ENCODE measurements at regions not wholly inside any gene's neighbourhood (a gene's known extent, or its start where the extent isn't known, plus 50 kb on each side); places are given as distances from the start of the nearest gene placed in this dataset.

GRCh38 chr13:67754012-67754411, 523.9 kb upstream of the PCDH9 start:
- no peak for DNase-seq

DNA sequence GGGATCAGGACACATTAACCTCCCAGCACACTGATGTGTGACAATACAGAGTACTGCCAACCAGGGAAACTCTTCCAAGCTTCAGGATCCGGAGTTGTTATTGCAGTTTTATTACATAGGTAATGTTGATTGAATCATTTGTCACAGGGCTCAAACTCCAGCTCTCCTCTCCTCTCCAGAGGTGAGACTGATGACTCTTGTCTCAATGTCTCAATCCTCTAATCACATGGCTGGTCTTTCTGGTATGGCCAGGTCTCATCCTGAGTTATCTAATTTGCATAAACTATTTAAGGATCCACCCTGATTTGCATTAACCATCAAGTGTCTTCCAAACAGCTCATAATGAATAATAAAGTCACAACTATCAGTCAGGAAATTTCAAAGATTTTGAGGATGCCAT, 522.6 kb upstream of the PCDH9 start:
- DNase-seq, result no peak

GRCh38 chr13:67742478-67742877, 512.3 kb upstream of the PCDH9 start:
- no peak for DNase-seq

- peak; percentile 34 for DNase-seq
These were observed 510.9 kb upstream of the PCDH9 start for GRCh38 chr13:67740871-67741535.

- peak; percentile 64 for DNase-seq
These were observed 506.7 kb upstream of the PCDH9 start for GRCh38 chr13:67736646-67737420.

DNA sequence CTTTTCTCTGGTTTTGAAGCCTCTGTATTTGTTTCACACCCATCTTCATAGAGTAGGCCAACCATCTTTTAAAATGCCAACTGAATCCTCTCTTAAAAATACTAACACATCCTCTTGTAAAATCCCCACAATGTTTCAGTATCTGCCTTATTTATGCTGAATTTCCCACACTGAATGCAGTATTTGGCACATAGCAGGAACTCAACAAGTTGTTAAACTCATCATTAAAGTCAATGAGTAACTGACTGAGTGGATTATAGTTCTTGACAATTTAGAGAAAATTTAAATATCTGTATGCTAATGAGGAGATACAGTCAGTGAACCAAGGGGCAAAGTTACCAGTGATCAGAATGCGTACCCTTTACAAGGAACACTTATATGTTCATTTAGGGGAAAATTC, 505.5 kb upstream of the PCDH9 start:
- DNase-seq, result no peak

DNA sequence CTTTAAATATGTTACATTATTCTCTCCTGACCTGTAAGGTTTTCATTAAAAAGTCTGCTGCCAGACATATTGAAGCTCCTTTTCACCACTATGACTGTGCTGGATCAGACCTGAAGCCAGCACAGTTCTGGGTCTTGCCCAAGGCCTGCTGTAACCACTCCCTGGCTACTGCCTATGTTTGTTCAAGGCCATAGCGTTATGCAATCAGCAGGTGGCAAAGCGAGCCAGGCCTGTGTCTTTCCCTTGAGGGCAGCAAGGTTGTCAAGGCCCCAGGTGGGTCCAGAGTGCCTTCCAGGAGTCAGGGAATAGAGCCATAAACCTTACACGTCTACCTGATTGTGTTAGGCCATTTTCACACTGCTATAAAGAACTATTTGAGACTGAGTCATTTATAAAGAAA, 496.8 kb upstream of the PCDH9 start:
- no peak for DNase-seq

DNA sequence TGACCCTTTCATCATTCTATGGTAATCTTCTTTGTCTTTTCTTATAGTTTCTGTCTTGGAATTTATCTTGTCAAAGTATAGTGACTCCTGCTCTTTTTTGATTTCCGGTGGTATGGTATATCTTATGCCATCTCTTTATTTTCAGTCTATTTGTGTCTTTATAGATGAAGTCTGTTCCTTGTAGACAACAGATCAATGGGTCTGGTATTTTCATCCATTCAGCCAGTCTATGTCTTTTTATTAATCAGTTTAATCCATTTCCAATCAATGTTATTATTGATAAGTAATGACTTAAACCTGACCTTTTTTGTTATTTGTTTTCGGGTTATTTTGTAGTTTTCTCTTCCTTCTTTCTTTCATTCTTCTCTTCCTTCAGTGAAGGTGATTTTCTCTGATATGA, 495.9 kb upstream of the PCDH9 start:
- no peak for DNase-seq

- DNase-seq, result peak; percentile 21
These were observed 483.4 kb upstream of the PCDH9 start for GRCh38 chr13:67713571-67713970.

DNA sequence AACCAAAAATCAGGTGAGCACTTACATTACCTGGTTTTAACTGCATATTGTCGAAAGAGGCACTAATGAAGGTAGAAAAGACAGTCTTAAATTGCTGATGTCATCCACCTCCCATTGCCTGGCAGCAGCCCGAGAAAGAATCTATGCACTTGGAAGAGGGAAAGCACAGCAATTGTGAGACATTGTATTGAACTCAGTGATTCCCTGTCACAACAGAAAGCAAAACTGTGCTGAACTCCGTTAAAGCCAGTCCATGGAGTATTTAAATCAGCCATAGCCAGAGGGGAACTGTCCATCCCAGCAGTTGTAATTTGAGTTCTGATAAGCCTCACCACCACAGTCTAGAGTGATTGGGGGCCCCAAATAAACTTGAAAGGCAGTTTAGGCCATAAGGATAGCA, 466.6 kb upstream of the PCDH9 start:
- peak; percentile 77 for DNase-seq

- no peak for DNase-seq
These were observed 434.4 kb upstream of the PCDH9 start for GRCh38 chr13:67664502-67664901.

DNA sequence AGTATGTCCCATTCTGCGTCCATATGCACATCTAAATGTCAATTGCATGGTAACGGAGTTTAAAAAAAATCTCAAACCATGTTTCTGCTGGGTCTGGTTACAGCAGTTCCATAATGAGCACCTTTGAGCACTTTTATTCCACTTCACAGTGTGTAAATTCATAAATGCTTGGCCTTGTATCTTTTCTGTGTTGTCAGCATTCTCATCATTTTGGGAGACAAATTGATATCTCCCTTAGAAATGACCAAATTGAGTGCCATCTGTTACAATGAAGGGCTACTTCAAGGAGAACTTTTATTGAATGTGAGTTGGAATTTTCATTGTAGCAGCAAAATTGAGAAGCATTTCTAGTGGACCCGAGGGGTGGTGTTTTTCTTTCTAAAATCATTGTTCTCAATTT, 432.9 kb upstream of the PCDH9 start:
- DNase-seq, result no peak

DNA sequence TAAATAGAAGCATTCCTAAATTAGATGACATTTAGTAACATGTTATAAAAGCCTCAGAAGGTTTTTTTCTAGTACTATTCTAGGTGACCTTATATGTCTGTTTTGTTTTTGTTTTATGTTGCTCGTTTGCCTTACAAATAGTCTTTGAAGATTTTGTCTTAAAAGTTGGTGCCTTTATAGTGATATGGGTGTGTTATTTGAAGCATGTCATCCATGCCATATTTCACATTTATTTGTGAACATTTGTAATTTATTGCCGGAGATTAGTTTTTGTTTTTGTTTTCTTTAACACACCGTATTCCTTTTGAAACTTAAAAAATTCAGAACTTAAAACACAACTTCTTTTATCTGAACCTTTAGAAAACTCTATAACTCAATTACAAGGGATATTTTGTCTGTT, 422.8 kb upstream of the PCDH9 start:
- no peak for DNase-seq

- no peak for DNase-seq
These were observed 421.9 kb upstream of the PCDH9 start for GRCh38 chr13:67651908-67652465.

GRCh38 chr13:67650471-67650870, 420.3 kb upstream of the PCDH9 start:
- no peak for DNase-seq

- no peak for DNase-seq
These were observed 415.8 kb upstream of the PCDH9 start for GRCh38 chr13:67645874-67646467.

GRCh38 chr13:67643516-67644055, 413.4 kb upstream of the PCDH9 start:
- peak; percentile 69 for DNase-seq

DNA sequence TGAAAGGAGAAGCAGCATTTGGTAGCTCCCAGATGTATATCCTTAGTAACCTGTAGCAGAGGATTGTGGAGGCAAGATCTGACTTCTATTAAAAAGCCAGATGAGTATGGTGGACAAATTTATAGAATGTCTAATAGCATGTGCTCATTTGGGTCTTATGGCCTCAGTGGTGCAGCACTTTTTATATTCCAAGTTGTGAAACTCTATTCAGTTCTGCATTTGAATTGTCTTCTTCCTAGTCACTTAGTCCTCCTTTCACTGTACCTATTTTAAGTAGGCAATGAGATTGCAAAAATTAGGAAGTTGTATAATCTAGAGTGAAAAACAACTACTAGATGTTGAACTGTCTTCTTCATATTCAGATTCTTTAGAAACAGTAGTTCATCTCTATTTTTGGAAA, 412.5 kb upstream of the PCDH9 start:
- DNase-seq, result peak; percentile 57

DNA sequence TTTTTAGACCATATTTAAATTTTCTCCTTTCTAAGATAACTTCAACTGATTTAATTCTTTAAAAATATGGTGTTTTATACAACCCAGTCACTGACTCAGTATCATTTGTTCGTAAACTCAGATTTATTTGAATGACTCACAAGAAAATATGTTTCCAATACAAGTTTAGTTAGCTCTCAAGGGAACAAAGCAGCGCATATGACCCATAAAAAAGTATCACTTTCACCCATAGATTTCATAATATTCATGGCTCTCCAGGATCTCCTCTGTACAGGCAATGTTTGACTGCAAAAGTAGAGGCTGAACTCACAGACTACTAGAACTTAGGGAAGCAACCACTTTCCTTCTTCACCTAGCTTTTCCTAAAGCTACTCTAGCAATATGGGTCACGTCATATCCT, 405.6 kb upstream of the PCDH9 start:
- no peak for DNase-seq

DNA sequence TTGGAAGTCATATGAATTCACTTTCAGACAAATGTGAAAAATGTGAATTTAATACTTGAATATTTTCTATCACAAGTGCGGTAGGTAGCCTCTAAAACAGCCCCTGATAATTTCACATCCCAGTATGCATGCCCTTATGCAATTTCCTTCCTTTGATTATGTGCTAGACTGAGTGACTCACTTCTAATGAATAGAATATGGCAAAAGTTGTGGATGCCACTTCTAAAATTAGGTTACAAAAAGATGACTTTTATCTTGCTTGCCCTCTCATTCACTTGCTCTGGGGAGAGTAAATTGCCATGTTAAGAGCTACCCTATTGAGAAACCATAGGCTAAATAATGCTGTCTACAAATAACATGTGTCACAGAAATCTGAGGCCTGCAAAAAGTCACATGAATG, 402.5 kb upstream of the PCDH9 start:
- no peak for DNase-seq

GRCh38 chr13:67630640-67631039, 400.5 kb upstream of the PCDH9 start:
- no peak for DNase-seq

DNA sequence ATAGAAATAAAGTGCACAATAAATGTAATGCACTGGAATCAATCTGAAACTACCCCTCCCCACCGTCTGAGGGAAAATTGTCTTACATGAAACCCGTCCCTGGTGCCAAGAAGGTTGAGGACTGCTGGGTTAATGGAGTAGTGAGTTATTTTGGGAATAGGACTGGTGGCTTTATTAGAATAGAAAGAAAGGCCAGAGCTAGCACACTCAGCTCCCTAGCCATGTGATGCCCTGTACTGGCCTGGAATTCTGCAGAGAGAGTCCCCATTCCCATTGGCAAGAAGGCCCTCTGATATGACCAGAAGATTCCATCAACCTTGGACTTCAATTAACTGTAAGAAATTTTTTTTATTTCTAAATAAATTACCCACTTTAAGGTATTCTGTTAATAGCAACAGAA, 393.5 kb upstream of the PCDH9 start:
- no peak for DNase-seq

DNA sequence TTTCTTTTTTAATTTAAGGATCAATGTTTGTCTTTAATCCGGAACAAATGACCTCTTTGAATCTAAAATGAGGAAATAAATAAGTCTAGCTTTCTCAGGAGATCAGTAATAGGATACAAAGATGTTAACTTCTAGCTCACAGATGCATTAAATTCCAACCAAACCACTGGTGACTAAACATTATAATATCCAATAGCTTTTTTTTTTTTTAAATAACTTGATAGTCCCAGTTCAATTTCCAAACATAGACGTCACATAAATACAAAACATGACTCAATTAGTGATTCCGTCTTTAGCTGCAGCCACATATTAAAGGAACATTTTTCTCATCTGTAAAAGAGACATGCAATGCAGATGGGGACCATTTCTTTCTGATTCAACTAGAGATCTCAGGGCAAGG, 390.5 kb upstream of the PCDH9 start:
- no peak for DNase-seq

GRCh38 chr13:67619995-67620380, 389.9 kb upstream of the PCDH9 start:
- peak; percentile 59 for DNase-seq

Data from OCI-M1 (cell line).